Neural progenitor cell (in vitro differentiated cells): ENCODE measurements at regions not wholly inside any gene's neighbourhood (a gene's known extent, or its start where the extent isn't known, plus 50 kb on each side); places are given as distances from the start of the nearest gene placed in this dataset.

ENCODE experiments used
- DNase-seq: peaks from one replicate; pipeline ENCODE4 v3.0.0-alpha.2; 2016; ENCODE audit warnings: low spot score
- H2AFZ ChIP-seq: fragments of 200-600 bp; sonication (generic); replicated peaks from 2 replicates; pipeline ENCODE4 v1.6.1; 2016; ENCODE audit warnings: antibody characterized with exemption
- H3F3A ChIP-seq: fragments of 200-600 bp; sonication (generic); 2 replicates; pipeline ENCODE4 v1.6.1; 2016; ENCODE audit warnings: antibody characterized with exemption, low read depth
- H3K27ac ChIP-seq: fragments of 200-600 bp; sonication (generic); 2 replicates; pipeline ENCODE4 v1.5.1; 2016; ENCODE audit warnings: mild to moderate bottlenecking
- H3K27me3 ChIP-seq: fragments of 200-600 bp; sonication (generic); 2 replicates; pipeline ENCODE4 v1.6.1; 2016; ENCODE audit warnings: mild to moderate bottlenecking, moderate library complexity
- H3K36me3 ChIP-seq: fragments of 200-600 bp; sonication (generic); 2 replicates; pipeline ENCODE4 v1.5.1; 2016
- H3K4me1 ChIP-seq: fragments of 200-600 bp; sonication (generic); 2 replicates; pipeline ENCODE4 v1.6.1; 2016; ENCODE audit warnings: mixed run types
- H3K4me2 ChIP-seq: fragments of 200-600 bp; sonication (generic); 2 replicates; pipeline ENCODE4 v1.6.1; 2016
- H3K4me3 ChIP-seq: fragments of 200-600 bp; sonication (generic); 2 replicates; pipeline ENCODE4 v1.5.1; 2016
- H3K79me2 ChIP-seq: fragments of 200-600 bp; sonication (generic); 2 replicates; pipeline ENCODE4 v1.6.1; 2016; ENCODE audit warnings: low read depth
- H3K9ac ChIP-seq: fragments of 200-600 bp; sonication (generic); 2 replicates; pipeline ENCODE4 v1.6.1; 2016
- H3K9me3 ChIP-seq: fragments of 200-600 bp; sonication (generic); 2 replicates; pipeline ENCODE4 v1.5.1; 2016; ENCODE audit warnings: low read depth
- H4K20me1 ChIP-seq: fragments of 200-600 bp; sonication (generic); 2 replicates; pipeline ENCODE4 v1.6.1; 2016; ENCODE audit warnings: low read depth
- H3K27ac Mint-ChIP-seq: 3 replicates; pipeline ENCODE4 v1.8.0; 2021; ENCODE audit warnings: mixed read lengths
- H3K27me3 Mint-ChIP-seq: 2 replicates; pipeline ENCODE4 v1.8.0; 2022; ENCODE audit warnings: low read depth, mild to moderate bottlenecking, inconsistent platforms, moderate library complexity, mixed read lengths; ENCODE audit not compliant: insufficient read depth
- H3K36me3 Mint-ChIP-seq: 3 replicates; pipeline ENCODE4 v1.8.0; 2021; ENCODE audit warnings: mixed read lengths
- H3K4me1 Mint-ChIP-seq: 3 replicates; pipeline ENCODE4 v1.8.0; 2021; ENCODE audit warnings: mixed read lengths
- H3K4me3 Mint-ChIP-seq: 3 replicates; pipeline ENCODE4 v1.8.0; 2021; ENCODE audit warnings: mild to moderate bottlenecking, moderate library complexity, mixed read lengths
- H3K9me3 Mint-ChIP-seq: 3 replicates; pipeline ENCODE4 v1.8.0; 2020; ENCODE audit warnings: mixed read lengths
- EZH2 ChIP-seq: fragments of 200-600 bp; sonication (generic); IDR thresholded peaks from 2 replicates; pipeline ENCODE4 v1.6.1; 2017; ENCODE audit warnings: antibody characterized with exemption, mild to moderate bottlenecking, moderate library complexity
- EZH2phosphoT487 ChIP-seq: fragments of 200-600 bp; sonication (generic); IDR thresholded peaks from 2 replicates; pipeline ENCODE4 v1.6.1; 2017; ENCODE audit warnings: antibody characterized with exemption
- TF ChIP-seq, protein P1 (sequence below): fragments of 200-600 bp; sonication (generic); IDR thresholded peaks from 2 replicates; pipeline ENCODE4 v1.5.1; 2017; ENCODE audit warnings: antibody characterized with exemption, mild to moderate bottlenecking

DNA sequence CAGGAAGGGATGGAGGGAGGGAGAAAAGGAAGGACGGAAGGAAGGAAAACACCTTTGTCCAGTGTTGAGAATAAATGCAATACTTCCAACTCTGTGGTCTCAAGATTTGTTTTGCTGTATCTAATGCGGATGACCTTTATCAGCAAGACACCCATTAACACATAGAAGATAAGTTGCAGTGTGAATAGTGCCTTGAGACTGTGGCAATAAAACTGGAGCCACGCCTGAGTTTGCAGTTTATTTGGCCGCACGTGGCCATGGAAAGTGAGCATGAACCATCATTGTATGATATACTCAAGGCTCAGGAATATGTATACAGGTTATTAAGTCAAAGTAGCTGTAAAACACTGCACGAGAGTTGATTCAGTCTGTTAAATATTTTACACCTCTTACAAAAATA is 113.6 kb upstream of the EEA1 start:
- Mint-ChIP-seq H3K27me3 (peaks cover 3% of the 10 kb centered on the region), H3K27ac (no peak overlapping the region), H3K36me3 (no peaks in the 10 kb centered on the region), H3K4me3 (no peak overlapping the region), H3K4me1 (no peaks in the 10 kb centered on the region), H3K9me3 (no peaks in the 10 kb centered on the region)
- H2AFZ ChIP-seq: no peak overlapping the region
- H3K79me2 ChIP-seq: no peaks in the 10 kb centered on the region
- no peaks in the 10 kb centered on the region for H3F3A ChIP-seq
- no peak overlapping the region for H3K9ac ChIP-seq
- no peaks in the 10 kb centered on the region for H4K20me1 ChIP-seq
- H3K36me3 ChIP-seq: no peaks in the 10 kb centered on the region
- H3K27me3 ChIP-seq: no peaks in the 10 kb centered on the region
- no peaks in the 10 kb centered on the region for H3K4me1 ChIP-seq
- H3K4me3 ChIP-seq: no peak overlapping the region
- H3K4me2 ChIP-seq: no peak overlapping the region
- H3K27ac ChIP-seq: no peak overlapping the region
- H3K9me3 ChIP-seq: no peaks in the 10 kb centered on the region
- TF ChIP-seq, protein P1, sequence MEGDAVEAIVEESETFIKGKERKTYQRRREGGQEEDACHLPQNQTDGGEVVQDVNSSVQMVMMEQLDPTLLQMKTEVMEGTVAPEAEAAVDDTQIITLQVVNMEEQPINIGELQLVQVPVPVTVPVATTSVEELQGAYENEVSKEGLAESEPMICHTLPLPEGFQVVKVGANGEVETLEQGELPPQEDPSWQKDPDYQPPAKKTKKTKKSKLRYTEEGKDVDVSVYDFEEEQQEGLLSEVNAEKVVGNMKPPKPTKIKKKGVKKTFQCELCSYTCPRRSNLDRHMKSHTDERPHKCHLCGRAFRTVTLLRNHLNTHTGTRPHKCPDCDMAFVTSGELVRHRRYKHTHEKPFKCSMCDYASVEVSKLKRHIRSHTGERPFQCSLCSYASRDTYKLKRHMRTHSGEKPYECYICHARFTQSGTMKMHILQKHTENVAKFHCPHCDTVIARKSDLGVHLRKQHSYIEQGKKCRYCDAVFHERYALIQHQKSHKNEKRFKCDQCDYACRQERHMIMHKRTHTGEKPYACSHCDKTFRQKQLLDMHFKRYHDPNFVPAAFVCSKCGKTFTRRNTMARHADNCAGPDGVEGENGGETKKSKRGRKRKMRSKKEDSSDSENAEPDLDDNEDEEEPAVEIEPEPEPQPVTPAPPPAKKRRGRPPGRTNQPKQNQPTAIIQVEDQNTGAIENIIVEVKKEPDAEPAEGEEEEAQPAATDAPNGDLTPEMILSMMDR: no peak
- TF ChIP-seq EZH2phosphoT487: no peak
- no peak for TF ChIP-seq EZH2
- DNase-seq: no peak

DNA sequence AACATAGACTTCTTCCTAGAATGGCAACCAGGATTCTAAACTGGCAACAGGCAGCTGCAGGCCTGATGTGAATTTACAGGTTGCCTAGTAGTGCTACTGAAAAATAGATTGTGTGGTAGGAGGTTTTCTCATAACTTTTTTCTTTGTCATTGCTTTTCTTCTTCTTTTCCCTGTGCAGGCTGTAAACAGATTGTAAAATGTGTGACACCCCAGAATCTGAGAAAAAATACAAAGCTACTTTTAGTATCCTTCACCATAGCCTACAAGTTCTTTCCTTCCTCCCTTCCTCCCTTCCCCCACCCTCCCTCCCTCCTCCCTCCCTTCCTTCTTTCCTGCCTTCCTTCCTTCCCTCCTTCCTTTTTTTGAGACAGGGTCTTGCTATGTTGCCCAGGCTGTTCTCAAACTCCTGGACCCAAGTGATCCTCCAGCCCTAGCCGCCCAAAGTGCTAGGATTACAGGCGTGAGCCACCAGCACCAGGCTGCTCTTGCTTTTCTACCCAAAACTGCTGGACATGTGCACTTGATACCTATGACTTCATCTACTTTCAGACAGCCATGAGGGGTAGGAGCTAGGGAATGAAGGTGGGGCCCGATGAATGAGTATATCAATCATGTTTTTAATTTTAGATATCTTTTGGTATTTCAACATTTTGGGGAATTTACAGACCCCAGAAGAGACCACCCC is 114.2 kb upstream of the EEA1 start:
- DNase-seq: no peak
- TF ChIP-seq EZH2: no peak
- TF ChIP-seq, protein P1: no peak
- H3K9me3 ChIP-seq: no peaks in the 10 kb centered on the region
- no peak overlapping the region for H3K9ac ChIP-seq
- H3K27ac Mint-ChIP-seq: no peak overlapping the region
- no peaks in the 10 kb centered on the region for H3K79me2 ChIP-seq
- H3K36me3 Mint-ChIP-seq: no peaks in the 10 kb centered on the region
- no peaks in the 10 kb centered on the region for H3K27me3 ChIP-seq
- H3K36me3 ChIP-seq: no peaks in the 10 kb centered on the region
- no peaks in the 10 kb centered on the region for H3F3A ChIP-seq
- no peaks in the 10 kb centered on the region for H4K20me1 ChIP-seq
- H2AFZ ChIP-seq: no peak overlapping the region
- no peaks in the 10 kb centered on the region for H3K4me1 Mint-ChIP-seq
- H3K27me3 Mint-ChIP-seq: peaks cover 3% of the 10 kb centered on the region
- no peak overlapping the region for H3K4me2 ChIP-seq
- no peak overlapping the region for H3K4me3 ChIP-seq
- H3K4me1 ChIP-seq: no peaks in the 10 kb centered on the region
- H3K9me3 Mint-ChIP-seq: no peaks in the 10 kb centered on the region
- no peak overlapping the region for H3K27ac ChIP-seq
- H3K4me3 Mint-ChIP-seq: no peak overlapping the region

DNA sequence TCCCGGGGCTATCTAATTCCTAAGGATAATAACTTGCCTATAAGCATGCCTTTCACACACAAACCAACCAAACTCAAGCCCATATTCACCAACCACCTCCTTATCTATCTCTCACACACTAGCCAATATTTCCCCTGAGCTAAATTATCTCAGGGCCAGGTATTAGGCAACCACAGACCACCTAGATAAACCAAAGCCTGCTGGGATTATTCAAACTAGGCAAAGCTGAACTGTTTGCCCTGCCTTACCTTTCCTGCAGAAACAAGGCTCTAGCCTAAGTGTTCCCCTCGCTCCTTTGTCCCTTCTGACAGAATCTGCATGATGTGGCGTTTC is 114.7 kb upstream of the EEA1 start:
- Histone ChIP-seq H3K27ac (no peak overlapping the region), H3K36me3 (no peaks in the 10 kb centered on the region), H3K9me3 (no peaks in the 10 kb centered on the region), H3K27me3 (no peaks in the 10 kb centered on the region), H3K79me2 (no peaks in the 10 kb centered on the region), H3K4me1 (no peaks in the 10 kb centered on the region), H3K4me3 (no peak overlapping the region), H3F3A (no peaks in the 10 kb centered on the region), H2AFZ (peak overlapping the region; percentile 63), H4K20me1 (no peaks in the 10 kb centered on the region), H3K9ac (no peak overlapping the region), H3K4me2 (no peak overlapping the region)
- no peaks in the 10 kb centered on the region for H3K9me3 Mint-ChIP-seq
- no peak for DNase-seq
- H3K36me3 Mint-ChIP-seq: no peaks in the 10 kb centered on the region
- no peaks in the 10 kb centered on the region for H3K4me1 Mint-ChIP-seq
- no peak overlapping the region for H3K4me3 Mint-ChIP-seq
- no peak for TF ChIP-seq EZH2
- TF ChIP-seq, protein P1: no peak
- TF ChIP-seq EZH2phosphoT487: no peak
- H3K27me3 Mint-ChIP-seq: peaks cover under 1% of the 10 kb centered on the region
- no peak overlapping the region for H3K27ac Mint-ChIP-seq
